GM19240 (cell line): ENCODE measurements at regions not wholly inside any gene's neighbourhood (a gene's known extent, or its start where the extent isn't known, plus 50 kb on each side); places are given as distances from the start of the nearest gene placed in this dataset.

ENCODE experiments used
- DNase-seq: peaks from one replicate; pipeline ENCODE4 v3.0.0; 2011; ENCODE audit warnings: low spot score; ENCODE audit not compliant: insufficient read length

- DNase-seq: no peak
Measured at GRCh38 chr2:103469800-103470199, 708.0 kb downstream of the TMEM182 start.

- no peak for DNase-seq
Measured at GRCh38 chr2:103484906-103485305, 723.1 kb downstream of the TMEM182 start.

DNA sequence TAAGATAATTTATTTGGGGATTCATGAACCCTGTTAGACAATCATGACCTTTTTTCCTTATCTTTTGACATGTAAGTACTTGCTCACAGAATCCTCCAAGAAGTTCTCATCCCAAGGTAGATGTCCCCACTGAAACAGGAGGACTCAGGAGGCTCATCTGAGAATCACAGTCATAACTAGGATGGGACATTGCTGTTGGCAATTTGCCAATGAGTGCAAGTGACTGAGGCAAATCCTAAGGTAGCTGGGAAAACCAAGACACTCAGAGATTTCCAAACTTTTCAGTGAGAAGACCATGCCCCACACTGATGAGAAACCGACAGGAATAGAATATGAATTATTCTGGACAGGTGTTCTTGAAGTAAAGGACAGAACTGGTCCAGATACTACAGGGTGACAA, 735.0 kb downstream of the TMEM182 start:
- DNase-seq: no peak

DNA sequence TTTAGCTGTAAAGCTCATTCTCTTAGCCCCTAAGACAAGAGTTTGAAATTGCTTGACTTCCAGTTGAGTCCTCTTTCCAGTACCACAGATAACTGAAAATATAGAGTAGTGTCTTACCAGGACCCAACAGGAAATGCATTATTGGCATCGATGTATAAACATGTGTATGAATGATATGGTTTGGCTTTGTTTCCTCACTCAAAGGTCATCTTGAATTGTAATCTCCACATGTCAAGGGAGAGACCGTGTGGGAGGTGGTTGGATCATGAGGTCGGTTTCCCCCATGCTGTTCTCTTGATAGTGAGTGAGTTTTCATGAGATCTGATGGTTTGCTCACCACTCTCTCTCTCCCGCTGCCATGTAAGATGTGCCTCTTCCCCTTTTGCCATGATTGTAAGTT, 745.0 kb downstream of the TMEM182 start:
- DNase-seq: no peak

DNA sequence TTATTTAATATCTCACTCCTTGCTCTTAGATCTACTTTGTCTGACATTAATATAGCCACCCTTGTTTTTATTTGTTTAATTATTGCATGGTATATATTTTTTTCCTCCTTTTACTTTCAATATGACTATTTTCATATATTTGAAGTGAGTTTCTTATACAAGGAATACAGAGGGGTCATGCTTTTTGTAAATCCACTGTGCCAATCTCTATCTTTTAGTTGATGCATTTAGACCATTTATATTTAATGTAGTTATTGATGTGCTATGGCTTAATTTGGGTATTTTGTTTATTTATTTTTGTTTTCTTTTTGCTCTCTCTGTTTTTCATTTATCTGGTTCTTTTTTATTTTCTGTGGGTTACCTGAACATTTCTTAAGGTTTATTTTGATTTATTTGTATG, 750.6 kb downstream of the TMEM182 start:
- no peak for DNase-seq

DNA sequence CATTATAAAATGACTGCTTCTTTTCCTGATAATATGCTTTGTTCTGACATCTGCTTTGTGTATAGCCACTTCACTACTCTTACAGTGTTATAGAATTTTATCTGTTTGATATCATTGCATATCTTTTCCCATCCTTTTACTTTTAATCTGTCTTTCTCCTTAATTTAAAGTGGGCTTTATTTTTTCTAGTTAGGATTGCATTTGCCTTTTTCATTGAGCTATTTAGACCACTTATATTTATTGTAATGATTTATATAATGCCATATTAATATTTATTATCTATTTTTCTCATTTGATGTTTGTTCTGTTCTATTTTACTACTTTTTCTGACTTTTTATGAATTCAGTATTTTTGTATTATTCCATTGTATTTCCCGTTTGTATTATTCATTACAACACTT, 758.7 kb downstream of the TMEM182 start:
- no peak for DNase-seq

DNA sequence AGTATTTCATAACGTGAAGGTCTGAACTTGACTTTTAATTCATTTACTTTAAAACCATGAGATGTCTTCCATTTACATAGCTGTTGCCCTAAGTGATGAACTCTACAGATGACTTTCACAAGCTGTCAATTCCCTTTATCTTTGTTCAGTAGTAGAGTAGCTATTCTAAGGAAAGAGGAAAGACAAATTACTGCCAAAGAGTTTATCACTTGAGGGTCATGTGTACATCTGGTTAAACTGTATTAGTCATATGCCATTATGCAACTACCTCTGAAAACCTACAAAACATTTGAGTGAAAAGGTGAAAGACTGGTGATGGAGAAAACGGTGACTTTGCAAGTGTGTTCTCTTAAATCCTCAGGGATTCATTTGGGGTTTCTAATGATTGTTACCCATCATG, 763.9 kb downstream of the TMEM182 start:
- DNase-seq: no peak

DNA sequence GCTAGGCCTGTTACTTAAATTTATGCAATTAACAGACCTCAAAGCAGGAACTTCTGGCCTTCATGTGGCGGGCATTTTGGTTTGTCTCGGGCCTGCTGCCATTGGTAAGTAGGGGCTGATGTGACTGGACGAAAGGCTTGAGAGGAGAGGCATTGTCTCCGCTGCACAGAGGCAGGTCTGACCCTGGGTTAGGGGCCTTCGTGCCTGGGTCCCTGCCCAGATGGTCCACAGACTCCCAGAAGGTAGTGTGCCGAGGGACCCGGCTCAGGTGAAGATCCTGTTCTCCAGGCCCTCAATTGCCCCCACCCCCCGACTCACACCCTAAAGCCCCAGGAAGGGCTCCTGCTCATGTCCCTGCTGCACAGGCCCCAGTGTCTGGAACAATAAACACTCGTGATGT, 764.9 kb downstream of the TMEM182 start:
- no peak for DNase-seq

DNA sequence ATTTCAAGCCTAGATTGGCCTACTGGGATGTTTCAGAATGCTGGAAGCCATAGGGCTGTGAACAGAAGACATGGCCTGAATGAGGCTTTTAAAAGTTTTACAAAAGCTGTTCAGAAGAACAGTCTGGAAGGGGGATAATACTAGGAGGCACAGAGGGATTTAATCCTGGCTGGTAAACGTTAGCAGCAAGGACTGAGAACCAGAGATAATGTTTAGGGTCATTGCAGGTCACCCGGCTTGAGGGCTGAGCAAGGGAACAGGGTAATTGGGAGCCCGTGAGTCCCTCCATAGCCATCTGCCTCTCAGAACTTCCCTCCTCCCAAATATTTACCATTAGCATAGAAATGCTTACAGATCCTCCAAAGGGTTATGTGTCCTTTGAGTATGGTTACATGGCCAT, 765.4 kb downstream of the TMEM182 start:
- DNase-seq: no peak

- DNase-seq: no peak
Measured at GRCh38 chr2:103529798-103530502, 768.1 kb downstream of the TMEM182 start.

GRCh38 chr2:103552775-103553174, 790.9 kb downstream of the TMEM182 start:
- no peak for DNase-seq

- no peak for DNase-seq
Measured at GRCh38 chr2:103594823-103595222, 833.0 kb downstream of the TMEM182 start.

GRCh38 chr2:103605071-103605780, 843.4 kb downstream of the TMEM182 start:
- no peak for DNase-seq

GRCh38 chr2:103615611-103616105, 853.8 kb downstream of the TMEM182 start:
- no peak for DNase-seq

DNA sequence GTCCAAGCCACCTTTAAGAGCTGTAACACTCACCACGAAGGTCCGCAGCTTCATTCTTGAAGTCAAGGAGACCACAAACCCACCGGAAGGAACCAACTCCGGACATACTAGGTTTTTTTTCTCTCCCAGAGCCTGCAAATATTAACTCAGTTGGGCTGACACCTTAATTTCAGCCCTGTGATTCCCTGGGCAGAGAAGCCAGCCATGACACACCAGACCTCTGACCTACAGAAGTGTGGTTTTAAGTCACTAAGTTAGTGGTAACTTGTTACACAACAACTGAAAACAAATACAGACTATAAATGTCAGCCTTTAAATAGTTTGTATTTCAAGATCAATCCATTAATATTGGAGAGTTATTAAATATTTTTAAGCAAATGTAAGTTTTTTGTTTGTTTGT, 855.1 kb downstream of the TMEM182 start:
- DNase-seq: no peak

DNA sequence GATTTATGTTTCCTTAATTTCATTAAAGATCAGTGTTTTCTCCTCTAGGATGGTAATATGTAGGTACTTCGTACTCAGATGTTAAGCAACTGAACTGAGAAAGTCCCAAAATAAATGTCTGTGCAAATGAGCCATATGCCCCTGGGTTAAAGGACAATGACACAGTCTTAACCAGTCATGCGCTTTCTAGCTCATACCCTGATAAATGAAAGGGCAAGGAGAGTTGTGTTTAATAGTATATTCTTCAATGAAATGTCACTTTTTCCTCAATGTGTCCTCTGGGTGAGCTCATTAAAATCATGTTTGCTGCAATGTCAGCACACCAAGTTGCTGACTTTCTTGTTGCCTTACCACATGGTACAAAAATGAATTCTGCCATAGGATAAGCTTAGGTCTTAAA, 856.3 kb downstream of the TMEM182 start:
- no peak for DNase-seq

DNA sequence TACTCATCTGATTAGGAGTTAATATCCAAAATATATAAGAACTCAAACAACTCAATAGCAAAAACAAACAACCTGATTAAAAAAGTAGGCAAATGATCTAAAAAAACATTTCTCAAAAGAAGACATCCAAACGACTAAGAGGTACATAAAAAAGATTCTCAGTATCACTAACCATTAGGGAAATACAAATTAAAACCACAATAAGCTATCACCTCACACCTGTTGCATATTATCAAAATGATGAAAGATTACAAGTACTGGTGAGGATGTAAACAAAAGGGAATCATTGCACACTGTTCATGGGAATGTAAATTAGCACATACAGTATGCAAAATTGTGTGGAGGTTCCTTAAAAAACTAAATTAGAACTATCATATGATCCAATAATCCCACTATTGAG, 865.5 kb downstream of the TMEM182 start:
- DNase-seq: no peak

DNA sequence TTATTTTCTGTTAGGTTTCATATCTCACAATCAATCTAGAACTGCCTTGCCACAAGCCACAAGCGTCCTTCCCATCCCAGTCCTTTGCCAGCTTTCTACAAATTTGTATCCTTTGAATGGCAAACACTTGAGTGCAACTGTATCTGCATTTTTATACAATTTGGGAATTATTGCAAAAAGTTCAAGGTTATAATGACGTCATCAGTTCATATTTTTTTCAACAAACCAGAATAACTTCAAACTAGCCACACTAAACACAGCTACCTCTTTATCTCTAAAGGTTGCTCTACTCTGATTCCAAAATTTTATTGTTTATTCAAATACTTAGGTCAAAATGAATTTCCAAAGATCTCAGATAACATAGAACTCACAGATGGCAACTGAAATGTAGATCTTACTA, 877.1 kb downstream of the TMEM182 start:
- no peak for DNase-seq

DNA sequence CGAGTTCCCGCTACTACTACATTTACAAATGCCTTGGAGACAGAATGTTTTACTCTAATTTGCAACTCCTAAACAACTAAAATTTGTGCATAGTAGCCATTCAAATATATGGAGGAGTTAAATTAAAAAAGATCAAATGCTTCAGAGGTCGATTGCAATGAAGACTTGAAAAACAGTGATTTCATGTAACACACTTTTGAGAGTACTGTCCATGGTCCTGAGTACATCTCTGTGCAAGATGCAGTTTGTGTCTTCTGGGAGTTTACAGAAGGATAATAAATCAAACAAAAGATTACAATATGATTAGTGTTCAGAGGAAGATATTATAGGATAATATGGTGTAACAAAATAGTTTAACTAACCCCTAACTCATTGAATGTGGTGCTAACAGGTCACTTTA, 894.7 kb downstream of the TMEM182 start:
- no peak for DNase-seq

DNA sequence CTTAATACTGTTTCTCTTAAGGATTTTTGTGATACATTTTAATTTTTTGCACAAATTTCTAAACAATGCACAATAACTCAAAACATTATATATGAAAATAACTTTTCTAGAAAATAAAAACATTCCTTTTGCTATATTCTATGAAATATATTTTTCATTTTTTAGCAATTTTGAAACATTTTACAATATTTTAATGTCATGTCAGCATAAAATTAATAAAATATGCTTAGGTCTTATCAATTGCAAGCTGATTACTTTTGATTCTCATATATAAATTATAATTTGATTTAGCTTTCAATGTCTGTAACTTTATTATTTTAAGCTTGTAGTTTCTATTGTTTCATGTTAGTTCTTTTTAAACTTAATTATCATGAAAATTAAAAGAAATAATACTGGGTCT, 898.7 kb downstream of the TMEM182 start:
- DNase-seq: no peak

- no peak for DNase-seq
Measured at GRCh38 chr2:103660947-103661346, 899.1 kb downstream of the TMEM182 start.

DNA sequence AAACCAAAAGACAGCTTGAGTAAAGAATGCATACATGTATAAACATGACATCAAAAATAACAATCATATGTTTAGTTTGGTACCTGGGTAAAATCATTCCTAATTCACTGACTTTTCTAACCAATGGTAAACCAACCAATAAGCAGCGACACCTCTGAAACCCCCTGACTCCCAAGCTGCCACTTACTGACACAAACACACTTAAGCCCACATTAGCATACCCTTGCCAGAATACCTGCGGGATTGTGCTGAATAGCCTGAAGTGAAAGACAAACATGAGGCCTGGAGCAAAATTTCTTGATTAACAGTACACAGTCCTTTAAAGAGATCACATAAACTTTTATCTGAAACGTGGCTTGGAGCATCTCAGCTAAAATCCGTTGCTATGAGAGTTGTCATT, 902.9 kb downstream of the TMEM182 start:
- no peak for DNase-seq

DNA sequence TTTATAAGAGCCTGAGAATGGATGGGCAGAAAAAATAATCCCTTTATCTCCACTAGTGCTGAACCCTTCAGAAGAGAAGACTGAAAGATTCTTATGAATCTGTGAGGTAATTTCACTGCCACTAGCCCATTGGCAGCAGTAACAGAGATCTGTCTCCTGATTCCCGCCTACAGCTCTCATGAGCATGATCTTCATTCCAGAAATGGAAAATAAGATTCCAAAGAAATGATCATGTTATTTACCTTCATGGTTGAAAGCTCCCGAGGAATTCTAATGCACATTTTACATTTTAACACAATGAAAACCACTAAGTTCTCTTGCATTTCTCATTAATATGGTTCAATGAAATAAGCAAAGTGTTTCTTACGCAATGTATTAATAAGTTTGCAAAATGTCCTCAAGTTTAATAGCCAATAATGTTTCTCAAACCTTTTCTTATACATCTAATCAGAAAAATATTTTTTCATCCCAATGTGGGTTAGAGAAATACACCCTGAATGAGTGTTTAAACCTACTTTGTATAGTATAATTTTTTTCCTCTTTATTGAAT, 905.6 kb downstream of the TMEM182 start:
- no peak for DNase-seq
